Right ventricle myocardium superior (tissue), 1 donor: ENCODE measurements at regions not wholly inside any gene's neighbourhood (a gene's known extent, or its start where the extent isn't known, plus 50 kb on each side); places are given as distances from the start of the nearest gene placed in this dataset.
"Not testable (repeated sequence)": the region's sequence is repeated elsewhere in the genome, so short reads cannot be mapped to it uniquely, and the experiment has no call there.

Source experiments
- ATAC-seq: fragments of 200-7000 bp; cut with Tn5 transposase; one replicate; pipeline ENCODE4 v1.9.1; 2020; ENCODE audit warnings: mild to moderate bottlenecking; ENCODE audit not compliant: poor library complexity
- DNase-seq: peaks from one replicate; pipeline ENCODE4 v3.0.0-alpha.2; 2020
- intact Hi-C: fragments of 100-400 bp; cut with DNase I; formaldehyde crosslinking; loops from one replicate; pipeline ENCODE4 v1.11.2; 2022
- donor health status: DM: no; HTN: yes; CAD: no; lungs with severe emphysema.

GRCh38 chr16:29314292-29314934 is 92.1 kb downstream of the NPIPB11 start:
- DNase-seq (peak; percentile 40), ATAC-seq (no peak)
- intact Hi-C loops, result no loop called here

GRCh38 chr16:29313559-29314048 is 92.9 kb downstream of the NPIPB11 start:
- intact Hi-C loops, result no loop called here
- ATAC-seq (no peak), DNase-seq (no peak)

DNA sequence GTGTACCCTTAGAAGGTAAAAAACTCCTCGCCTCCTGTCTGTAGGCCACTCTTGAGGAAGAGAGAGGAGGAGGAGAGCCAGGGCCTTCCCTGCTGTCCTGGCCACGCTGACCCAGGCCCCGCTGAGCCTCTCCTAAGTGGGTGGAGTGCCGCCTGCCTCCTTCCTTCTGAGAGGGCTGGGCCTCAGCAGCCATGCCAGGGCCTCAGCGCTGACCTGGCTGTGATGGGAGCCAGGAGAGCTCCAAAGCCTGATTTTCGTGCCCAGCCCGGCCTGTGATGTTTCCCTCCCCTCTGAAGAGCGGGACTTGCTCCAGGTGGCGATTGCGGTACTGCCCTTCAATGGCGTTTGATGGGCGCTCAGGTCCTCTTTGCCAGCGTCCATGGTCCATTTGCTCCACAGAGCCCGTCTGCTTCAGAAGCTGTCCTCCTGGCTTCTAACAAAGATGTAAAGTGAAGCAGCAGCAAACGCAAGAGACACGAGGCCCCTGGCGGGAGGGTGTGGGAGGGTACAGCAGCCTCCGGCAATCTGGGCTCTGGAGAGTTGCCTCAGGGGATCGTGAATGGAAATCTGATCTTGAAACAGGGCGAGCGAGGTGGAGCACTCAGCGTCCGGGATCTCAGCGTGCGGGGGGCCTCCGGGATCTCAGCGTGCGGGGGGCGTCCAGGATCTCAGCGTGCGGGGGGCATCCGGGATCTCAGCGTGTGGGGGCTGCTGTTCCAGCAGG is 93.5 kb downstream of the NPIPB11 start:
- intact Hi-C loops, result no loop called here
- no peak for ATAC-seq
- no peak for DNase-seq

GRCh38 chr16:29312345-29312675 is 94.2 kb downstream of the NPIPB11 start:
- DNase-seq, intact Hi-C loops, ATAC-seq: not testable (repeated sequence)

DNA sequence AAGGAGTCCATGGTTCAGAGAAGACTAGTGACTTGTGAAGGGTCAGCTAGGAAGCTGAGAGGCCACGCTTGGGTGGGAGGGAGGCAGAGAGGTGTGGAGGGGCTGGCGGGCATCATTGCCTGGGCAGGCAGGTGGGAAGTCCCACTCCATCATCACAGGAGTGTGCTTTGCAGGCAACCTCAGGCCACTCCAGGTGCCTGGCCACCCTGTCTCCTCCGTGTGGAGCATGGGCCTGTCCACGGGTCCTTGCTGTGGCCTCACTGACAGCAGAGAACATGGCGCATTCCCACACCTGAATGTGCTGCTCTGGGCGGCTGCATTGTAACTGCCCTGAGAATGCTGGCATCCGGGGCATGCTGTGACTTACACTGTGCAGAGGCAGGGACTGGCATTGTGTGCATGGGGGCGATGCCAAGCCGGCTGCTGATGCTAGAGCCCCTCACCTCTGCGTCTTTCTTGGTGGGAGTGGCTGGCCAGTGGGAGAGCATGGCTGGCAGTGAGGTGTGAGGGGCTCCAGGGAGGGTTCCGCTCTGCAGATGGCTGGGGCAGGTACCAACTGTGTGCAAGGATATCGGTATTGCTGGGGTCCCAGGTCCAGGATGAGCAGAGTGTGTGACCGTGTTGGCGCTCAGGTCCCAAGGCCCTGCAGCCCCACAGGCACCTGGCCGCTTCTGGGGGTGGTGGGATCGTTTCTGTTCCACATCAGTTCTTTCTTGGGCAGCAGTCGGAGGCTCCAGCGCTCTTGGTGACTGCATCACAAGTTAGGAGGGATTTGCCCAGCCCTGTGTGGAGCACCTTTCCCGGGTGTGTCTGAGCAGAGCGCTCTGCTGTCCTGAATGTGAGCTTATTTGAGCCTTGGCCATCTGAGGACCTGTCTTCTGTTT is 94.8 kb downstream of the NPIPB11 start:
- peak; percentile 40 for DNase-seq
- intact Hi-C loops, result no loop called here
- no peak for ATAC-seq

DNA sequence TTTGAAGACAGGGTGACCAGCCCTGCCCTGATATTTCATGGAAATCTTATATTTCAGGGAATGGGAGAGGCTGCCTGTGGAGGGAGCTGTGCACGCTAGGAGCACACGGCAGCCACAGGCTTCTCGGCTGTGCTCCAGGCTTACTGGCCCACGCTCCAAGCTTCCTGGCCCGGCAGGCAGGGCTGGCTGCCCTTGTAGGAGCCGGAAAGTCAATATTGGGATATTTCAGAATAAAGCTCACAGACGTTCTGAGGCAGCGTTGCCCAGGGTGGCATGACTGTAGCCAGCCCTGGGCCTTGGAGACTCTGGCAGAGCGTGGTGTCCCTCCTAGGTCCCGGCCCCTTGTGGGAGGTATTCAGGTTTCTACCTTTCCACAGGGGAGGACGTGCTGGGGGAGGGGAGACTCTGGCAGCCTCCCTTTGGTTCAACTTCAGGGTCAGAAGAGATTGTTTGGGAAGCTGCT is 95.6 kb downstream of the NPIPB11 start:
- peak; percentile 68 for ATAC-seq

GRCh38 chr16:29310243-29310642 is 96.3 kb downstream of the NPIPB11 start:
- ATAC-seq, intact Hi-C loops, DNase-seq: not testable (repeated sequence)

More for the DNA sequence above, 95.6 kb downstream of the NPIPB11 start:
- intact Hi-C loops, result no loop called here
- peak; percentile 71 for DNase-seq

DNA sequence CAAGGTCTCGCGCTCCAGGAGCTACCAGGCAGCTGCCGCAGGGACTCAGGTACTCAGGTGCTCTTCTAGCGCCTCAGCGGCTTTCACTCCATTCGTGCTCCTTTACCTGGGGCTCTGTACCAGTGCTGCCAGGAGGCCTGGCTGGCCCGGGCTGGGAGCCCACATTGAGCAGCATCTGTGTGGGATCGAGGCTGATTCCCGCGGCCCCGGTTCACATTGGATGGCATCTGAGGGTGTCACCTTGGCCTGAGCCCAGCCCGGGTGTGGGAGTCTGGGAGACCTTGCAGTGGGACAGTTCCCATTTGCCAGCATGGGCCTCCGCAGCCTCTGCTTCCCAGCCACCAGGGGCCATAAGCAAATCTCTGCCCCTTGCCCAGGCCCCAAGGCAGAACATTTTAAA is 96.9 kb downstream of the NPIPB11 start:
- peak; percentile 33 for DNase-seq
- intact Hi-C loops, ATAC-seq: not testable (repeated sequence)

DNA sequence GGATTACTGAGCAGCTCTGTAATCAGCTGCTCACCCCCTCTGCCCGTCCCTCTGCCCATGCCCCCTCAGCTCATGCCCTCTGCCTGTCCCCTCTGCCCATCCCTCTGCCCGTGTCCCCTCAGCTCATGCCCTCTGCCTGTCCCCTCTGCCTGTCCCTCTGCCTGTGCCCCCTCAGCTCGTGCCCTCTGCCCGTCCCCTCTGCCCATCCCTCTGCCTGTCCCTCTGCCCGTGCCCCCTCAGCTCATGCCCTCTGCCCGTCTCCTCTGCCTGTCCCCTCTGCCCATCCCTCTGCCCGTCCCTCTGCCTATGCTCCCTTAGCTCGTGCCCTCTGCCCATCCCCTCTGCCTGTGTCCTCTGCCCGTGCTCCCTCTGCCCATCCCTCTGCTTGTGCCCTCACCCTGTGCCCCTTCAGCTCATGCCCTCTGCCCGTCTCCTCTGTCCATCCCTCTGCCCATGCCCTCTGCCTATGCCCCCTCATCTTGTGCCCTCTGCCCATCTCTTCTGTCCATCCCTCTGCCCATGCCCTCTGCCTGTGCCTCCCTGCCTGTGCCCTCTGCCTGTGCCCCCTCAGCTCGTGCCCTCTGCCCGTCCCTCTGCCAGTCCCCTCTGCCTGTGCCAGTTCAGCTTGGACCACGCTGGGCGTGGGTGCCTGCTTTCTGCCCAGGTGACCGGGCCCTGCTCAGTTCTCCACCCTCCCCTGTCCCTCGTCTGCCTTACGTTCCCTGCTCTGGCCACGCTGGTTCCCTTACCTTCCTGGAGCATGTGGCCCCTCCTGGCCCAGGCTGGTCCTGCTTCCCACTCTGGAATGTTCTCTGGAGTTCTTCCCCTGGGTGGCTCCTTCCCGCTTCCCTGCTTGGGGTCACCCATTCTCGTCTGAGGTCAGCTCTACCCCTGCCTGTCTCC is 97.6 kb downstream of the NPIPB11 start:
- ATAC-seq (no peak), DNase-seq (no peak)
- intact Hi-C loops, result no loop called here

DNA sequence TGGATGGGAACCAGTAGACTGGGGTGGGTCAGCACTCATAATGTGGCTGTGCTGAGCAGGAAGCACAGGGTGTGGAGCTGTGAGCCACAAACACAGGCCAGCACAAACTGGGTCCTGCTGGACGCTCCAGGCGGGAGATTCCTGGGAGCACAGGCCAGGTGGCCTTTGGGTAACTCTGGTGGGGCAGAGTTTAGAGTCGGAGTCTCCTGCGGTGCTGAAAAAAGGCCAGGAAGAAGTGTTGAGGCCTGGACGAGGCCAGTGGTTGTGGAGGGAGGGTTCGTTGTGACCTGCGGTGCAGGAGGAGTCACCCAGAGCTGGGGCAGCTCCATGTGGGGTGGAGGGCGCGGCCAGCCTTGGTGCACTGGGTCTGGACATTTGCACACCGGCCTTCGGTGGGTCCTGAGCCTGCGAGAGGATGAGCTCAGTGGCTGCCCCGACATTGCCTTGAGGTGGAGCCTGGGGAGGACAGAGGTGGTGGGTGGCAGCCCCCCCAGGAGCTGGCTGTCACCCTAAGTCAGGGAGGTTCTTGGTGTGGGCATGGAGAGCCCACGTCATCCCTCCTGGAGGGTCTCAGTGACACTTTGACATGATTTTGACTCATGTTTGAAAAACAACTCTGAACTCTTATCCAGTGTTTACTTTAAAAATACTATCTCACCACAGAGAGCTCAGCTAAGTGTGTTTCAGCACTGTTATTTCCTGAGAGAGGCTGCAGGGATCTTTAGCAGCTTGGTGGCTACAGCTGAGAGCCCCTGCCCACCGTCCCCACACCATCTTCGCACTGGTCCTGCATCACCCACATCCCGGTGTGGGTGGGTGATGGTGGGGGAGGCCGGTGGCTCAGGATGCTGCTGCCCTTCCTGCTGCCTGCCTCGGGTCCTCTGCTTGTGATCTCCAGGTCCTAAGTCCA is 98.7 kb downstream of the NPIPB11 start:
- intact Hi-C loops, result no loop called here
- no peak for ATAC-seq
- peak; percentile 34 for DNase-seq

GRCh38 chr16:29306943-29307597 is 99.4 kb downstream of the NPIPB11 start:
- intact Hi-C loops, result no loop called here
- DNase-seq, result no peak
- ATAC-seq, result no peak

GRCh38 chr16:29306201-29306600 is 100.3 kb downstream of the NPIPB11 start:
- intact Hi-C loops, result no loop called here
- ATAC-seq (no peak), DNase-seq (no peak)

DNA sequence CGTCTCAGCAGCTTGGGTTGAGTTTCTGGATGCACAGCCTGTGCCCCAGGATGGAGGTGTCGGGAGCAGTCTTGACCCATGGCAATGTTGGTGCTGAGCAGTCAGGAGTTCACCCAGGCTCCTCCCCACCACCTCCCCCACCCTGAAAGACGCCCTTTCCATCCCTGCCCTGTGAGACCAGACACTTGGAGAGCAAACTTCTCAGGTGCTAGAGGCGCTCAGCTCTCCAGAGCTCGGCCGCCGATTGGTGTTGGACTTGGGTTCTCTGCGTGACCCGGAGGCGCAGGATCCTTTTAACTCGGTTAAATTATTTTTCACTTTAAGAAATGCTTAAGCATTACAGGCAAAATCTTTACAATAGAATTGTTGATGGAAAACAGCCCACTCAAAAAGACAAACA is 101.5 kb downstream of the NPIPB11 start:
- intact Hi-C loops, DNase-seq, ATAC-seq: not testable (repeated sequence)

GRCh38 chr16:29304251-29304650 is 102.3 kb downstream of the NPIPB11 start:
- no peak for DNase-seq
- intact Hi-C loops, result no loop called here
- ATAC-seq, result no peak

GRCh38 chr16:29303520-29303919 is 103.0 kb downstream of the NPIPB11 start:
- ATAC-seq, result no peak
- intact Hi-C loops, result no loop called here

DNA sequence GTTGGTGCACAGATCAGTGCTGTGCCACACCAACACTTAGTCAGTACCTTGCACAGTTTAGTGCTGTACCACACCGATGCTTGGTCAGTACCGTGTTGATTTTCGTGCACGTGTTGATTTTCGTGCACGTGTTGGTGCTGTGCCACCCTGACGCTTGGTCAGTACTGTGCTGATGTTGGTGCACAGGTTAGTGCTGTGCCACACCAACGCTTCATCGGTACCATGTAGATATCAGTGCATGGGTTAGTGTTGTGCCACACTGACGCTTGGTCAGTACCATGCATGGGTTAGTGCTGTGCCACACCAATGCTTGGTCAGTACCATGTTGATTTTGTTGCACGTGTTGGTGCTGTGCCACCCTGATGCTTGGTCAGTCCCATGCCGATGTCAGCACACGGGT is 103.5 kb downstream of the NPIPB11 start:
- intact Hi-C loops, result no loop called here
- ATAC-seq (no peak), DNase-seq (no peak)

More at GRCh38 chr16:29303520-29303919, 103.0 kb downstream of the NPIPB11 start:
- DNase-seq, result no peak

DNA sequence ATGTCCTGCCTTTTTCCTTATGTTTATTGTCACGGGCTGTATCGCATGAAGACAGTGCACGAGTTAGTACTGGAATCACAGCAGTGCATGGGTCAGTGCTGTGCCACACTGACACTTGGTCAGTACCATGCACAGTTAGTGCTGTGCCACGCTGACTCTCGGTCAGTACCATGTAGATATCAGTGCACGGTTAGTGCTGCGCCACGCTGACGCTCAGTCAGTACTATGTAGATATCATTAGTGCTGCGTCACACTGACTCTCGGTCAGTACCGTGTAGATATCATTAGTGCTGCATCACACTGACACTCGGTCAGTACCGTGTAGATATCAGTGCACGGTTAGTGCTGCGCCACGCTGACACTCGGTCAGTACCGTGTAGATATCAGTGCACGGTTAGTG is 104.1 kb downstream of the NPIPB11 start:
- intact Hi-C loops, DNase-seq, ATAC-seq: not testable (repeated sequence)
